Astrocyte (in vitro differentiated cells and primary cell): ENCODE measurements at regions not wholly inside any gene's neighbourhood (a gene's known extent, or its start where the extent isn't known, plus 50 kb on each side); places are given as distances from the start of the nearest gene placed in this dataset.

Experiments
- EZH2 ChIP-seq: IDR thresholded peaks from 2 replicates; pipeline ENCODE4 v1.6.1; 2012; ENCODE audit warnings: mild to moderate bottlenecking, low read length, inconsistent platforms; ENCODE audit not compliant: insufficient read depth
- TF ChIP-seq, protein P1 (sequence below): IDR thresholded peaks from 2 replicates; pipeline ENCODE4 v1.5.1; 2011; ENCODE audit warnings: low read depth, mild to moderate bottlenecking, inconsistent platforms, low read length, moderate library complexity; ENCODE audit not compliant: insufficient read depth

DNA sequence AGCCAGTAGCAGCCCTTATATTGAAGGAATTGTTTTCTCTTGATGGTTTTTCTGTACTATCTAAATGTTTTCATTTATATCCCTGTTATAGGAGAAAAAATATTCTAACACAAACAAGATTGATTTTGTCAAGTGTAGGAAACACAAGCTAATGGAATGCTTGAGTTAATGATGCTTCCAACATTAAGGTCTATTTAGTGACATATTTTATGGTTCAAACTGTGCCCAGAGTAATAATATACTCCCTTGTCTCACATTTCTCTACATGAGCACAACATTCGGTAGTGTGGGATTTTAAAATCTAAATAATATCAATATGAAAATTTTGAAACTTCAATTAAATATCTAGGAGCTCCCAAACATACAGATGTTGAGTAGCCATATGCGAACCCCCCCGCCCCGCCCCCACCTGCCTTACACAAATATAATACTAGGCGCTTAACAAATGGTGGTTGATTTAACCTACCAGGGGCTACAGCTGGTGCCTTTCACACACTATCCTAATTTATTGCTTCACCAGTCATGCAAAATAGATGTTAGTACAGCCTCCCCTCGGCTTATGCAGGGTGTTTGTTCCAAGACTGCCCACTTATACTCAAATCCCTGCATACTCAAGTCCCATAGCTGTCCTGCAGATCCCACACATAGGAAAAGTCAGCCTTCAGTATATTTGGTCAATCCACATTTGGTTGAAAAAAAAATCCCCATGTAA, 124.1 kb upstream of the ACO1 start:
- TF ChIP-seq, protein P1, sequence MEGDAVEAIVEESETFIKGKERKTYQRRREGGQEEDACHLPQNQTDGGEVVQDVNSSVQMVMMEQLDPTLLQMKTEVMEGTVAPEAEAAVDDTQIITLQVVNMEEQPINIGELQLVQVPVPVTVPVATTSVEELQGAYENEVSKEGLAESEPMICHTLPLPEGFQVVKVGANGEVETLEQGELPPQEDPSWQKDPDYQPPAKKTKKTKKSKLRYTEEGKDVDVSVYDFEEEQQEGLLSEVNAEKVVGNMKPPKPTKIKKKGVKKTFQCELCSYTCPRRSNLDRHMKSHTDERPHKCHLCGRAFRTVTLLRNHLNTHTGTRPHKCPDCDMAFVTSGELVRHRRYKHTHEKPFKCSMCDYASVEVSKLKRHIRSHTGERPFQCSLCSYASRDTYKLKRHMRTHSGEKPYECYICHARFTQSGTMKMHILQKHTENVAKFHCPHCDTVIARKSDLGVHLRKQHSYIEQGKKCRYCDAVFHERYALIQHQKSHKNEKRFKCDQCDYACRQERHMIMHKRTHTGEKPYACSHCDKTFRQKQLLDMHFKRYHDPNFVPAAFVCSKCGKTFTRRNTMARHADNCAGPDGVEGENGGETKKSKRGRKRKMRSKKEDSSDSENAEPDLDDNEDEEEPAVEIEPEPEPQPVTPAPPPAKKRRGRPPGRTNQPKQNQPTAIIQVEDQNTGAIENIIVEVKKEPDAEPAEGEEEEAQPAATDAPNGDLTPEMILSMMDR, result no peak
- TF ChIP-seq EZH2, result no peak
